Activated CD4-positive, alpha-beta T cell treated with anti-CD3 and anti-CD28 coated beads, Interleukin-2, amount 50 U/mL, for 48 hours (primary cell): ENCODE measurements at regions not wholly inside any gene's neighbourhood (a gene's known extent, or its start where the extent isn't known, plus 50 kb on each side); places are given as distances from the start of the nearest gene placed in this dataset.

Source experiments
- DNase-seq, 2 experiments: peaks; one replicate each; pipeline ENCODE4 v3.0.0-alpha.2; 2020

DNA sequence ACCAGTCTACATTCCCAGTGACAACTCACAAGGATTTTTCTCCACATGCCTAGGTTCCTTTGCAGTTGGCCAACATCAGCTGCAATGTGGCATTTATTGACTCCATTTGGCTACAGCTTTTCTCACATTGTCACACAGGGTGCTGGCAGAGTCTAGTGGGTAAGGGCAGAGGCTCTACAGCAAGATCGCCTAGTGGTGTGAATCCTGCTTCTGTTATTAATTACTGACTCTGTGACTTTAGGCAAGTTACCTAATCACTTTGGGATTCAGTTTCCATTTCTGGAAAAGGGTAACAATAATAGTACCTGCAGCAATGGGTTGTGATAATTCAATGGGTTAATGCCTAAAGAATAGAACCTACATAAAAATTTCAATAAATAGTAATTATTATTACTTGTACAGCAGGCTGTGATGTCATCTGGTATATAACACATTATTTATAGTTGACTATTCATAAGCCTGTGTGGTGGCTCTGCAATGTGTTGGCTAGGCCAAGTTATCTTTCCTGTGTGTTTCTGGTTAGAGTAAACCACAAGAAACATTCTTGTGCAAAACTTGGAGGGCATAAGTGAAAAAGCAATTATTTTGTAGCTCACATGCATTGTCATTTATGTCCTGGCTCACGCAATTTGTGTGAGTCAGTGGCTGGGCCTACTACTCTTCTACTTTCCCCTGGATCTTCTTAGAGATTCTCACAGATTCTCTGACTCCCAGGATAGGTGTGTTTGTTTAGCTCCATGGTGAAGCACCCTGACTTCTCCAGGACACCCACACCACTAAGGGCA, 59.5 kb downstream of the PTGS2 start:
- DNase-seq: peak in 1 of 2 experiments; percentile 11

GRCh38 chr1:186618401-186619170, 61.6 kb downstream of the PTGS2 start:
- peak; percentile 39 to 50 for DNase-seq

DNA sequence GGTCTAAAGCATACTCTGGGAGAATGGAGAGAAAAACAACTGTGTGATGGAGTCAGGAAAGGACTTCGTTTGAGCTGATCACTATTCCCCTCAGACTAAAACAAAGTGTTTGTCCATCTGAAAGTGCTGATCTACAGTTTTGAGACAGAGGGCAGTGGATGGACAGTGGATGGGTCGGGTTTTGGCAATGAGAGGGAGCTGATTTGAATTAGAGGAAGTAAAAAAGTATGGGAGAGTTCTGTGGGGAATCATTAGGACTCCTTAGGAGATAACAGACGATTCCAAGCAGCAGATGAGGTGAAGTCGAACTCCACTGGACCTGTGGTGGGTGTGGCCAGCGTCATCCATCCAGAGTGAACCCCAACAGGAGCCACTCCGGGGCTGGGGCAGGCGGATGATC, 62.3 kb downstream of the PTGS2 start:
- DNase-seq: no peak

GRCh38 chr1:186616511-186616910, 63.7 kb downstream of the PTGS2 start:
- no peak for DNase-seq

GRCh38 chr1:186615332-186615731, 64.9 kb downstream of the PTGS2 start:
- no peak for DNase-seq

DNA sequence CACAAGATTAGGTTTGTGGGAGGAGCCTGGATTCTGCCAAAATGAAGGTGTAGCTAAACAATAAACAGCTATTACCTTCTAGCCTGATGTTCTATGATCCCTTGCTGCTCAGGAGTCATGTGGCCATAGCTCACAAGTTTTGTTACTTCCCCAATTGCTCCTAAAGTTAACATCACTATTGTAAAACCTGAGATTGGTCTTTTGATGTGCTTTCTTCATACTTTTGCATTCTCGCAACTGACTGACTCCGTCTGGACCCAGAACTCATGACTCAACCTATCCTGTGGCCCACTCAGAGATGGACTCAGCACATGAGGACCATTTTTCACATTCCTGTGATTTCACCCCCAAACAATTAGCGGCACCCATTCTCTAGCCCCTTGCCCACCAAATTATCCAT, 69.1 kb downstream of the PTGS2 start:
- DNase-seq: no peak

DNA sequence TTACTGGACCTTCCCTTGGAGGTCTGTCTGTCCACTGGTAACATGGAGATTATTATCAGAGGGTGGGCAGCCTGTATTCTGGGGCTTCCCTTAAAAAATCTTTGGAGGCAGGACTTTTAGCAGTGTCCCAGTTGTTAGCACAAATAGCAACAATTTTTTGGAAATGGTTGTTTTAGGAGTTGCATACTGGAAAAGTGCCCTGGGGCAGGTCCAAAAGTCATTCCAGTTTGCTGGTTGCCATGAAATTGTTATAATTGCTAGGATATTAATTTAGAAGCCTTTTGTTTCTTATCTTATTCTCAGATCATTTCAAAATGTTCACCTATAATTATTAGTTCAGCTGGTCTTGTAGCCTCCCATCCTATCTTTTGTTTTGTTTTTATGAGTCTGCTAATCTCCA, 71.0 kb downstream of the PTGS2 start:
- DNase-seq: no peak

DNA sequence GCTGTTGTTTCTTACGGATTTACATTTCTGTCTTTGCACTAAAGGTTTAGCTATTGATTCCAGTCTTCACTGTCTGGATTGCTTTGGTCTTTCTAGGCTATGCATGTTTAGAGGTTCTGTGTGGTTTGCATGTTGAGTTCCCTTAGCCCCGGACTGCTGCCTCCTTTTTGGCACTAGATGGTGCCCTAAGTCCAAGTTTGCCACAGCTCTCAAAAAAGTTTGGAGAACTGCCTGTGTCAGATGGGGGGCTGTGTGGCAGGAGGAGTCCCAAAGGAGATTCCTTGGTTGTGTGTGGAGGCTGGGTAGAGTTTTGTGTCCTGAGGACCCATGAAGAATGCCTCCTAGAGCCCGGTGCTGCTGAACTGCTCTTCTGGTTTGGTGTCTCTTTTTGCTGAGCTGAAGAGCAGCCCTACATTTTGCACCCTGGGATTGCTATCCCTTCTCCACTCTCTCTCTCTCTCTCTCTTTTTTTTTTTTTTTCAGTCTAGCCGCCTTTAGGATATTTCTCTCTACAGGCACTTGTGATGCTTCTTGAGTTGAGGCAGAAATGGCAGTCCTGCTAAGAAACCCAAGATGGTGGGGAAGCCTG, 74.4 kb downstream of the PTGS2 start:
- peak; percentile 16 to 32 for DNase-seq

GRCh38 chr1:186595969-186596368, 84.3 kb downstream of the PTGS2 start:
- no peak for DNase-seq

GRCh38 chr1:186578325-186579016, 101.8 kb downstream of the PTGS2 start:
- DNase-seq: no peak

GRCh38 chr1:186577633-186578032, 102.6 kb downstream of the PTGS2 start:
- DNase-seq: no peak

DNA sequence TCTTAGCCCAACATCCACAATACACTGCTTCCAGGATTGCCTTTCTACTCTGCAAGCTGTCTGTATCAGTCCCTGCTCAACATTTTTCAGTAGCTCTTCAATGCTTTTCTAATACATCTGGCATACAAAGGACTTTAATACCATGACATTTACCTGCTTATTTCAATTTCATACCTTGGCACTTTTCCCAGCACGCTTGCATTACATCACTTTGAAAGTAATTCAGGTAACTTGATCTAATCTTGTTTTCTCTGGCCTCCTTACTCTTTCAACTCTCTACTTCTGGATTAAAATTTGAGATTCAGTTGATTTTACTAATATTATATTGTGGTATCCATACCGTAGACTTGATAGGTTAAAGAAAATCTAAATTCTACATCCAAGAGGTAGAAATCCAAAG, 103.0 kb downstream of the PTGS2 start:
- DNase-seq: no peak

- DNase-seq: no peak
These were observed 104.9 kb downstream of the PTGS2 start for GRCh38 chr1:186575348-186575747.

DNA sequence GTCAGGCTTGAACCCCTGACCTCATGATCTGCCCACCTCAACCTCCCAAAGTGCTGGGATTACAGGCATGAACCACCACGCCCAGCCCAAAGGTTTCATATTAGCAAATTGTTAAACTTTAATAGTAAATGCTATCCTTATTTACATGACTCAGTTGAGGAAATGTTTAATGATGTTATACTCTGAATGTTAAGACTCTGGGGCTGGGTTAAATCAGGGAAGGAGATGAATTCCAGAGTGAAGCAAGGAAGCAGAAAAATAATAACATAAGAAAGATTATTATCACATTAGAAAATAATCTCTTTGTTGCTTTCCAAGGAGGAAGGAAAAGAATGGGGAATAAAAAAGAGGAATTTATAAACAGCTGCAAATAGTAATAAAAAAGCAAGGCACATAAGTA, 105.3 kb downstream of the PTGS2 start:
- DNase-seq: no peak

DNA sequence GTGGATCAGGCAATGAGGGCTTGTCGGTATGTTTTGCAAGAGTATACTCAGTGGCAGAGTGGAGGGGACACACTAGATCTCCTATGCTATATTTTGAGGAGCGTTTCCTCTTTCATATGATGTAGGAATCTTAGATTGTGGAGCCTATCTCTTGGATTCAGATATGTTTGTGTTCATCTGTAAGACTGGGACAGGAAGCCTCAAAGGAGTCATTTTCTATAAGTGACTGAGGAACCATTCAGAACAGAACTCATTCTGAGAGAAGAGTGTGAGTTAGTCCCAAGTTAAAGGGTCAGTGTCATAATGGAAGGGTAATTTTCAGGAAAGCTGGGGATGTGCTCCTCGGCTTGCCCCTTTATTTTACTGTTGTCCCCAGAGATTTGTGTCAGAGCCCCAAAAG, 107.7 kb downstream of the PTGS2 start:
- no peak for DNase-seq

- no peak for DNase-seq
These were observed 108.5 kb downstream of the PTGS2 start for GRCh38 chr1:186571771-186572170.

DNA sequence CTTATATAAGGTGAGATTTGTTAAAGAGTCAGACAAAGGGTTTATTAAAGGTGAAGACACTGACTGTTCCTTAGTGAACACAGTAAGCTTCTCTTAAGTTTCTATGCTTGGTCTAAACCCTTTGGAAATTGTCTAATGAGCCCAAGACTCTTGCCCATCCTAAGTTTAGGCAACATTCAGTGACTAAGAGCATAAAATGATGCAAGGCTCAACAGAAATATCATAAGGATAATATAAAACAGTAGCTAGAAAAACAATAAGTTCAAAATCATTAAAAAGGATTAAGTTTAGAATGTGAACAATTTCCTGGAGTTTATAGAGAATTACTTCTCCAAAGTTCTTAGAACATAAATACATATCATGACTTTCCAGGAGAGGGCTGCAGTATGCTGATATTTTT, 108.9 kb upstream of the PDC start:
- no peak for DNase-seq

GRCh38 chr1:186568221-186568620, 107.3 kb upstream of the PDC start:
- no peak for DNase-seq

DNA sequence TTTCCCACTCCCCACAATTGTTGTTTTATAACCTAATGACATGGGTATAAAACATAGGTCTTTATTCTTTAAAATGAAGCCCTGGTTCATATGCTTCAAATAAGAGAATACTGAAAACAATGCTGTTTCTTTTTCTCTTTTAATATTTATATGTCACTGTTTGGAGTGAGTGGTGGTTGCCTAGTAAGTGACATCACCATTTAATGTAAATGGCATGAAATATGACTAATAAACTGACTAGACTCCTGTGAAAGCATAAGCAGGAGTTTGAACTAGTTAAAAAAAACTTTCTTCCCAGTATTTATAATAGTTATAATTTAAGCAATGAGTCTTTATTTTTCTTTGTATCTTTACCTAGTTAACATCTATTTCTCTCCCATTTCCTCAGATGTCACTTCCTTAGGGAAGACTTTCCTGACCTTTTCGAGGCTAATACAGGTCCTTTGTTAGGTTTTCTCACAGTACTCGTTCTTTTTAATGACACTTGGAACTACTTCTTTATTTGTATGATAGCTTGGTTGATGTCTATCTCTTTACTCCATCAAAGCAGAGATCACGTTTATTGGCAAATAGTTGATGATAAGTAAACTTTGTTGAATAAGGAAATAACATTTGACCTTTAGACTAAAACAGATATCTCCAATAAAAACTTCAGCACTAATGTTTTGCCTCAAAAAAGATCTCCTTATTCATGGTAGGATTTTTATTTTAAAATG, 105.4 kb upstream of the PDC start:
- DNase-seq: no peak

- no peak for DNase-seq
These were observed 103.7 kb upstream of the PDC start for GRCh38 chr1:186564582-186564981.

GRCh38 chr1:186559601-186560116, 98.7 kb upstream of the PDC start:
- DNase-seq: no peak

DNA sequence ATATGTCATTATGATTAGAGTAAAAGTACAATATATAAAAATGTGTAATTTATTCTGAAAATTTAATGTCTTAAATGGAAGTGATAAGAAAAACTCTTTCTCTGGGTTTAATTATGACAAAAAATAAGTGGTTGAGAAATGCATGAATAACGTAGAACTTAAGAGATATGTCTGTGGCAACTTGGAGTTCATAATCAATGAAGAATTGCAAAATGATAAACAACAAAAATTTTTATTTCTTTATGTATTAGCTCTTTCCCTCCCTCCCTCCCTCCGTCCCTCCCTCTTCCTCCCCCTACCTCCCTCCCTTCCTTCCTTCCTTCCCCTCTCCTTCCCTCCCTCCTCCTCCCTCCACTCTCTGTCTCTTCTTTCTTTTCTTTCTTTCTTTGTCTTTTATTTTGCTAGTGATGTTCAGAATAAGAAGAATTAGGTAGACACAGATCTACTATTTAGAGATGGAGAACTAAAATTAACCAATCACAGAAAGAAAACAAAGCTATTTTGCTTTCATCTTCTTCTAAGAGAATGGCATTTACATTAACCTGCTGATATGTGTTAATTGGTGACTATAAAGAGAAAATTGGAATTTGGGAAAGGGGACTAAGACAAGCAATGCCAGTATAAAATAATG, 96.3 kb upstream of the PDC start:
- no peak for DNase-seq
